HG03045 (cell line): ENCODE measurements at regions not wholly inside any gene's neighbourhood (a gene's known extent, or its start where the extent isn't known, plus 50 kb on each side); places are given as distances from the start of the nearest gene placed in this dataset.

Experiments
- ATAC-seq: cut with Tn5 transposase; IDR thresholded peaks from one replicate; pipeline ENCODE4 v1.9.1; 2021; ENCODE audit warnings: mild to moderate bottlenecking, moderate library complexity; ENCODE audit not compliant: unreplicated experiment

GRCh38 chr6:8525370-8525769 lies 90.0 kb upstream of the SLC35B3 start:
- no peak for ATAC-seq

GRCh38 chr6:8513174-8513573 lies 77.8 kb upstream of the SLC35B3 start:
- ATAC-seq: no peak

DNA sequence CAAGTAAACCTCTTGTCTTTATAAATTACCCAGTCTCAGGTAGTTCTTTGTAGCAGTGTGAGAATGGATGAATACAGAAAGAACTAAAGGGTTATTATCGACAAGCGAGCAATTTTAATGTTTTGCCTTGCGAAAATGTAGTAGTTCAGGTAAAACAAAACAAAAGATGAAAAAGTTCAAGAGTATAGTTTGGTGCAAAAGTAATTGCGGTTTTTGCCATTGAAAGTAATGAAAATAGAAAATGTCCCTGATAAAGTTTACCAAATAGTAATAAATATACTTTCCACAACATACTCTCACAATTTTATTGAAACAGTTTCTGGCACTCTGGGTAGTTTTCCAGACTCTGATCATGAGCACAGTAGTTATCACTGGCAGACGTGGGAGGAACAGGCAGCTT lies 71.9 kb upstream of the SLC35B3 start:
- ATAC-seq: no peak

DNA sequence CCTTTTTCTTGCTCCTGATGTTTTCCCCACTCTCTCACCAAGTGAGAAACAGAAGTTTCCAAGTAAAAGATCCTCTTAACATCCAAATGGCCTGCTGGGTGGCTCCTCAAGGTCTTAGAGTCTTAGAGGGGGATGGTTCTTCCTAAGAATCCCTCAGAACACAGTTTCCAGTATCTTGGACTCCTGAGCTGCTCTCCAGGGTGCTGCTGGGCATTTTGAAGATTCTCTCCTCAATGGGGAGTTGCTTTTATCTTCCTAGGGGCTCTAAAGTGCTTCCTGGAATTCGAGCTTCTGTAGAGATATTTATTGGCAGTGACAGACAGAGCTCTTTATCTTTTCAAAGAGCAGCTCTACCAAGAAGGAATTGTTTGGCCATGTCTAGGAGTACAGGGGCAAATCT lies 70.8 kb upstream of the SLC35B3 start:
- ATAC-seq: no peak

- ATAC-seq: no peak
These were observed 64.2 kb upstream of the SLC35B3 start for GRCh38 chr6:8499540-8499939.

DNA sequence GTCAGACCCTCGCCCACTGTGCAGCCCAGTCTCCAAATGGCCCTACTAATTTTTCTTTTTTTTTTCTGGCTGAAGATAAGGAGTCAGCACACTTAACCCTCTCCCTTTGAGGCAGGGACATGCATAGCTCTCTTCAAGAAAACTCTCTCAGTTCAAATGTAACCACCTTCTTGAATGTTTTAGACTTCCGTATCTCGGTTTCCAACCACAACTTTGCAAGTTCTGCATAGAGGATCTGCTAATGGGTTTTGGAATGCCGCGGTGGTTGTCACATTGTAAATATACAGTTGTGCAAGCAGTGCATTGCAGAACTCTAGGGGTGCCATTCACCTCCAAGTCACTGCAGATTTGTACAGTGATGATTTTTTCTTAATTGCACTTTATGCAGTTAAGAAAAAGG lies 59.4 kb upstream of the SLC35B3 start:
- no peak for ATAC-seq

- ATAC-seq: no peak
These were observed 57.3 kb upstream of the SLC35B3 start for GRCh38 chr6:8492536-8493133.
